Fibroblast of peridontal ligament (primary cell): ENCODE measurements at regions not wholly inside any gene's neighbourhood (a gene's known extent, or its start where the extent isn't known, plus 50 kb on each side); places are given as distances from the start of the nearest gene placed in this dataset.

Experiments used
- DNase-seq: peaks from one replicate; pipeline ENCODE4 v3.0.0-alpha.2; 2010; ENCODE audit errors: extremely low read depth

DNA sequence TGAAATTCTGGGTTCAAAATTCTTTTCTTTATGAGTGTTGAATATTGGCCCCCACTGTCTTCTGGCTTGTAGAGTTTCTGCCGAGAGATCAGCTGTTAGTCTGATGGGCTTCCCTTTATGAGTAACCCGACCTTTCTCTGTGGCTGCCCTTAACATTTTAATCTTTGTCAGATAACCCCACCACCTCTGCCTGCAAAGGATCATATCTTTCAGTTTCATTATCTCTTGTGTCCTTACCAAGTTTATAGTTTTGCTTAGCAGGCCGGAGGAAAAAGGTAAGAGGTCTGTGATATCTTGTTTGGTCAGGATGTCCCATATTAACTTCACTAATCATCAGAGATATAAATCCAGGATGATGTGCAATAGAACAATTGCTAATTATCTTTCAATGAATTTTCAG is 970.2 kb upstream of the TYRP1 start:
- DNase-seq: no peak

DNA sequence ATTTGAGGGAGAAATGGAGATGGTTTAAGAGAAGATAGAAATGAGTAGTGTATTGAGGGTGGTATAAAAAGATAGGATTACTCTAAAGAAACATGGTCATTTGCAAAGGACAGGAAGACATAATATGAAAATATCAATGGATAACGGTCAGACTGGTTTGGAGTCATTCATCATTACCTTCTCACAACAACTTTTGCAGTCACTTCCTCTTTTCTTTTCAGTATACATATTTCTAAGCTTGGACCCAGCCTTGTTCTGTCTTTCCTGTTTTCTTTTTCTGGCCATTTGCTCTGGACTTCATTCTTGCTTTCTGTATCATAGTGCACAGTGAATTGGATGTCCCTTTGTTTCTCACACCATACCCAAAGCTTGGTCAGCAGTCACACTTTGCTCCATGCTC is 966.5 kb upstream of the TYRP1 start:
- DNase-seq: no peak

DNA sequence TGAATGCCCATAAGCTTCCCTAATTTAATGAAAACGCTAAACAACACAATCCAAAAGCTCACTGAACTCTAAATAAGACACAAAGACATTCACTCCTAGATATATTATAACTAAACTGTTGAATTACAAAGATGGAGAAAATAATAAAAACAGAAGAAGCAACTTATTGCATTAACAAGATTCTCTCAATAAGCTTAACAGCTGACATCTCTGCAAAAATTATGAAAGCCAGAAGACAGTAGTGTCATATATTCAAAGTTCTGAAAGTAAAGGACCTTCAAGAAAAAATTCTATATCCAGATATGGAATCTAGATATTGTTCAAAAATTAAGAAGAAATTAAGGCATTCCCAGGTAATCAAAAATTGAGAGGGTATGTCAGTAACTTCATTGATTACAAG is 957.8 kb upstream of the TYRP1 start:
- DNase-seq: no peak

DNA sequence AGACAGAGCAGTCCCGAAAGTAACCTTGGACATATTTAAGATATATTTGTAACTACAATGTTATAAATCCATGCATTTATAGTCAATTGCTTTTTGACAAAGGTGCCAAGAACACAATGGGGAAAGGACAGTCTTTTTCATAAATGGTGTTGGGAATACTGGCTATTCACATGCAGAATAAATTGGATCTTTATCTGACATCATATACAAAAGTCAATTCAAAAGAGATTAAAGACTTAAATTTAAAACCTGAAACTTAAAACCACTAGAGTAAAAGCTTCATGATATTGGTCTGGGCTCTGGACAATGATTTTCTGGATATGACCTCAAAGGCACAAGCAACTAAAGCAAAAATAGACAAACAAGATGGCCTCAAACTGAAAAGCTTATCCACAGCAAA is 950.7 kb upstream of the TYRP1 start:
- no peak for DNase-seq

DNA sequence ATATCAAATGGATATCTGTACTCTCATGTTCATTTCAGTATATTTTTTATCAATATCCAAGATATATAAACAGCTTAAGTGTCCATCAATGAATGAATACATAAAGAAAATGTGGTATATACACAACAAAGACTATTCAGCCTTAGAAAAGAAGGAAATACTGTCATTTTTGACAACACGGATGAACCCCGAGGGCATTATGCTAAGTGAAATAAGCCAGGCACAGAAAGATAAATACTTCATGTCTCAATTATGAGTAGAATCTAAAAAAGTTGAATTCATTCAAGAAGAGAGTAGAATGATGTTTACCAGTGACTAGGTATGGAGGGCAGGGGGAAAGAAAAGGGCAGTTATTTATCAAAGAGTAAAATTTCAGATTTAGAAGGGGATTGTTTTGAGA is 949.8 kb upstream of the TYRP1 start:
- DNase-seq: no peak

DNA sequence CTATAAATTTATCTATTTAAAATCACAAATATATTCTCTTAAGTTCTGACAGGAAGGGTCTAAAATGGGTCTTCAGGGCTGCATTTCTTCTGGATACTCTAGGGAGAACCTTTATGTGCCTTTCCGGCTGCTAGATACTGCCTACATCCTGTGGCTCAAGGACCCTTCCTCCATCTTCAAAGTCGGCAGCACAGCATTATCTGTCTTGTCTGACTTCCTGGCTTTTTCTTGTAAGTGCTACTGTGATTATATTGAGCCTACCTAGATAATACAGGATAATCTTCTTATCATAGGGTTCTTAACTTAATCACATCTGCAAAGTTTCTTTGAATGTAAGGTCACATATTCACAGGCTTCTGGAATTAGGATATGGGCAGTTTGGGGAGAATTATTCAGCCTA is 943.8 kb upstream of the TYRP1 start:
- no peak for DNase-seq

DNA sequence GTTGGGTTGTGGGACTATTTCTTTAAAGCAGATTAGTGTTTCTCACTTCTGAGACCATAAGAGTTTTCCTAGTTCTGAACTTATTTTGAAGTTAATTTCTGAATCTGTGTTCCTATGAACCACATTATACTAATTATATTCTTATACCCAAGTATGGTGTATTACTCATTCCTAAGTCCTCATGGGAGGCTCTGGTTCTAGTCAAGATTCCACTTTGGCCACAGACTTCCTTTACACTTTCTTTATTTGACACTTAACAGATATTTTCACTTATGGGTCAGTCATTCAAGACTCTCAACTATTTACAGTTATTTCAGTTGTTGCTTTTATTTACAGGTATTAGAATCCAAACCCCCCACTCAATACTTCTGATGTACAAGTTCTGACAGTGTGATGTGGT is 937.2 kb upstream of the TYRP1 start:
- no peak for DNase-seq

DNA sequence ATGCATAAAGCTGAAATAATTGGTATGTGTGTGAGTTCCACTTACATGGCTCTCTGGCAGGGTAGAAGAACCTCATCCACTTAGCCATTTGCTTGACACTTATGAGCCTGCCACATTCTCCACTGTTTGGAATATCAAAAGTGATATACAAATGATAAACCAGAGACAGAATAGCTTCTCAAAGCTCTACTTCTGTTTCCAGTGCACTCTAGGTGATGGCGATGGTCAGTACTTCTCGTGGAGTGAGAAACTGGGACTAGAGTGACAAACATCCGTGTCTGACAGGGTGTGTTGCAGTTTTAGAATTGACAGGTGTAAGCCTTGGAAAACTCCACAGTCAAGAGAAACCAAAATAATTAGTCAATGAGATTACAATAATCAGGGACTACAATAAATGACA is 935.8 kb upstream of the TYRP1 start:
- DNase-seq: no peak

DNA sequence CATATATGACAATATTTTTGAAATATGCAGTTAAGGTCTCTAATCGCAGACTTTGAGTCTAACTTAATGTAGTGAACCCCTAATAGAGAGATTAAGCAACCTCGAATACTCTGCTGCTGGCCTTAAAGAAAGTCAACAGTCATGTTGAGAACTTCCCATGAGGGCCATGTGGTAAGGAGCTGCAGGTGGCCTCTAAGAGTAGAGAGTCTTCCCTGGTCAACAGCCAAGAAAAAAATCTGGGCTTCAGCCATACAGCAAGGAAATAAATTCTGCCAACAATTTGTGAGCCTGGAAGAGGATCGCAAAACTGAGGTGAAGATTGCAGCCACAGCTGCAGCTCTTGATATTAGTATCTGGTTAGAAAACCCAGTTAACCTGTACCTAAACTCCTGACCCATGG is 935.2 kb upstream of the TYRP1 start:
- no peak for DNase-seq

DNA sequence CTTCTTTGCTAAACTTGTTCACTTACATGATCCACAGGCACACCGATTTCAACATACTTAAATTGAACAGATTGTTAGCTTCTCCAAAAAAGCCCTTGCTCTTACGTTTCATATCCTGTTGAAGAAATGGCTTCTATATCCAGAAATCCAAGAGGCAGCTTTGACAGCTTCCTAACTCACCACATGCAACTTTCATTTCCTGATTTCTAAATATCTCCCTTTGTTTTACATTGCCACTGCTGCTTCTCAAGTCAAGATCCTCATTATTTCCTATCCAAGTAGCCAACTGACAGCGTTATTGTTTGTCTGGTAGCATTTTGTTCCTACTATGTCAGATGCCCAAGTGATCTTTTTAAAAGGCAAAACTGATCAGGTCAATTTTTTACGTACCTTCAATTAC is 913.2 kb upstream of the TYRP1 start:
- DNase-seq: no peak

DNA sequence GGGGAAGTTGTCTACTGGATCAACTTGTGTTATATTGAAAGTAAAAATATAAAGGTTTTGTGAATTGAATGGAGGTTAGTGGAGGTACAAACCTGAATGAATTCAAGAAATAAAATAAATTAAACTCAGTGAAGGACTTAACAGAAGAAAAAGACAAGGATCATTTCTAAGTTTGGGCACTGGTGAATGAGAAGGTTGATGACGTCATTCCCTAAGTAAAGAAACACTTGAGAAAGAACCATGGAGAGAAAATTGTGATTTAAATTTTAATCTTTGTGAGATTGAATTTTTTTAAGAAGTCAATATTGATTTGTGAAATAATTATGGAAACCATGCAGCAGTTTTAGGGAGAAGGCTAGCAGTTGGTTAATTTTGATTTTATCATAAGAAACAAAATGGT is 900.3 kb upstream of the TYRP1 start:
- DNase-seq: no peak

DNA sequence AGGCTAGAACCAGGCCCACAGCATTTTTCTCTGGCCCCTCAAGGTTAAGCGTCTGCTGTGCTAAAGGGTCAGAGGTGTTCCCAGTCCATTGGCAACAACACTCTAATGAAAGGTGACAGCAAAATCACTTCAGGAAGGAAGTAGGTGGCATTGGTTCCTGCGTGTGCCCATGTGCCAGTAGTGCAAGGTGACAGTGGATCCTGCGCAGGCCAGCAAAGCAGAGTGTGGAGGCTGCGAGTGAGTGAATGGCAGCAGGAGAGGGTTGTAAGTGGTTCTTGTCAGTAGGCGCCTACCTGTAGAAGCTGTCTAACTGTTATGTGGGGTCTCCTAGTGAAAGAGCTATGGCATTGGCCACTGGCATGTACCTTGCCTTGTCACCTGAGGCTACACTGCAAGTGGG is 898.2 kb upstream of the TYRP1 start:
- no peak for DNase-seq

DNA sequence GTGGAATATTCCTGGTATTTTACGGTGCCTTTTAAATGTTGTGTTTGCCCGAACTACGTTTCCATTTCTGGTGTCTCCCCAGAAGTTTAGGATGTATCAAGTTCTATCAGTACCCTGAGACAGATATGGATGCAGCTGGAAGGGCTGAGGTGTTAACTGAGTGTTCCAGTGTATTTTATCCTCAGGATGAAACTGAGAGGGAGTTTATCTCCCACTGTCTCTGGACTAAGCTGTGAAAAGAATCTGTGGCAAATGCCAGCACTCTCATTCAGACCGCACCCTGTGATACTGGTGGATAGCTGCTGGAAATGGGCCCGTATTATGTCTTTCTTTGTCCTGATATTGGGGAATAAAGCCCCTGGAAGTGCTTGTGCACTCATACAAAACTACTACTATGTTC is 887.2 kb upstream of the TYRP1 start:
- DNase-seq: no peak

DNA sequence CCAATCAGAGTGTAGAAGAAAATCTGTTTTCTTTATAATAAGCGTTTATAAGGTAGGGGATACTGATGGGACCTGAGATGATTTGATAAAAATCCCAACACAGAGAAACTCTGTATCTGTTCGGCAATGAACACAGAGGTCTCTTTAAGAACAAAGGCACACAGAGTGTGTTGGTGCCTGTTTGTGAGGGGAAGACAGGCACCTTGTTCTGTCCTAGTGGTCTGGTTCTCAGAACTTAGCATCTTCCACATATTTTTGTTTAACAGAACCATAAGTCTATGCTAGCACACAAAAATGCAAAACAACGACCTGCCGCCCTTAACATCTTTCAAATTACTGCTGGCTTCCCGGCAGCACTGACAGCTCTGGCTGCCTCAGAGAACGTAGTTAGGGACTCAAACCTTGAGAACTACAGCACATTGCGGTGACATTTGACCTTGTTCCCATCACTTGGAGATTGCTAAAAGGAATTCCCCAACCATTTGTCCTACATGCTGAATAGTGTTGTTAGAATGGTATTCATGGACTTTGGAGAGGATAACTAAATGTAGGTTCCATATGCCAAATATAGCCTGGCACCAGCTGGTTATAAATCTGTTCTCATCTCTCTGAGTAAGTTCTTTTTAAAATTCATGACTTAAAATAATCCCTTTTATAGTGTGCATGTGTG is 871.7 kb upstream of the TYRP1 start:
- DNase-seq: no peak

DNA sequence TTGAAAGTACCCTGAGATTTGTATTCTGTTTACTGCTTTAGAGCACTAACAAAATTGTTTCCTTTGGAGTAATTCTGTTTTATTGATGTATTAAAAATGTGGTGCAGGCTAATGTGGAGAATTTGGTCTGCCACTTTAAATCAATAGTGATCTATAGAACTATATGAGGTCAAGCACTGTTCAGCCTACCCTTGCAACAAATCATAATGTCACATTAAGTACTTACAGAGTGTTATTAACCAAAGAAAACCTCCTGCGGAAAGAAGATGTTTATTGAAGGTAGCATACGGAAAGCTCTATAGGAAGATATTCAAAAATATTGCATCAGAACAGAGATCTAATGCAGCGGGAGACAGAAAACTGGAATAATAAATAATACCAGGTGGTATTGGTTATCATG is 865.0 kb upstream of the TYRP1 start:
- no peak for DNase-seq

DNA sequence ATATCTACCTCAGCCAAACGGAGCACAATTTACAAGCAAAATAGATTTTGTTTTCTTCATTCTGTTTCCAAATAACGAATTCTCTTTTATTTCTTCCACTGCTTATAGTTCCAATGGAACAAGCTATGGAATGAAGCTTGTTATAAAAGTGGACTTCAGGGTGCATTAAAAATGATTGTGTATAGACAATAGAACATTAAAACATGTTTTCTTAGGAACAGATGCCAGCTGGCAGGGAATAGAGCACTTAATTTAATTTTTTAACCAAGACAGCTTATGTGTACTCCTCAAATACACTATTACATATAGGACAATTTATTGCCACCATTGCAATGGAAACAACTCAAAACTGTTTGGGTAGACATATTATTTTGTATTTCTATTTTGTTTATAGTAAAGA is 860.1 kb upstream of the TYRP1 start:
- no peak for DNase-seq

DNA sequence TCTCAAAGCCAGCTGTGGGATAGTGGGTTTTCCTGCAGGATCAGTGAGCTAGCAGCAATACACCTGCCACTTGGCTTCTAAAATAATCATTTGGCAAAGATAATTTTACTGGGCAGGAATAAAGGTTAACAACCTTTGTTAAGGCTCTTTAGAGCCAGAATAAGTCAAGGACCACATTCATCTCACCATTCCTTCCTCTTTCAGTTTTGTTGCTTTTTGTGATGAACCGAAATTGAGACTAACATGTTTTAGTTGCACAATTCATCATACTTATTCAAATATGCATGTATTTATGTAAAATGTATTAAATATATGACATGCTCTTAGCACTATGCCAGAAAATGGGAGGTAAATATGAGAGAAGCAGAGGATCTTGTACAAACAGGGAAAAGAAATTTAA is 824.4 kb upstream of the TYRP1 start:
- no peak for DNase-seq

DNA sequence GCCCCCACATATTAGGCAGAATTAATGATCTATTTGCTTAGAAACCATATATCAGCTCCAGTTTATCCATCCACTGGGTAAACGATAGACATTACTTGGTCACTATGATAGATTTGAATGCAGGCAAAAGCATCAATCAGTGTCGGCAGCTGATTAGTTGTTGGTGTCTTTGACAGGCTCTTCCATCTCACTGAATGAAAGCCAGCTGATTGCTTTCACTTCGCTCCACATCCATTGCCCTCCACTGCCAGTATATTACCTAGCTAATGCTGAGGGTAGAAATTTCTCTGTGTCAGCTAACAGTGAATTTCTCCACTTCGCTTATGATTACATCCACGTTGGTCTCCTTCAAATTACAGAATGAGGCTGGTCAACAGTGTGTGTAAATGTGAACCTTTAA is 821.3 kb upstream of the TYRP1 start:
- DNase-seq: no peak

DNA sequence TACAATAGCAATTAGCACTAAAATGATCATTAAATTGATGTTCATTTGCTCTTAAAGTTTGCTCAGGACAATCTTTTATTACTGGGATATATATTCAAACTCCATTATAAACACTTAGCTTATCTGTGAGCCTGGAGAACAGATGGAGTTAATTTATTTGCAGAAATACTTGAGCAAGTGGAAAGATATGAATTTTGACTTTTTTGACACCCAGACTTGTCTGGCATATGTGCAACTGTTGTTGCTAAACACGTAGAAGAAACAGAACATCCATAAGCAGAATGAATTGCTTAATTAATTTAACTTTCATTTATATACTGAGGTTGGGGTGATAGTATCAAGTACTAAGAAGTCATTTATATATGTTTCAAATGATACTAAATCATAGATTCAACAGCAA is 820.7 kb upstream of the TYRP1 start:
- no peak for DNase-seq

DNA sequence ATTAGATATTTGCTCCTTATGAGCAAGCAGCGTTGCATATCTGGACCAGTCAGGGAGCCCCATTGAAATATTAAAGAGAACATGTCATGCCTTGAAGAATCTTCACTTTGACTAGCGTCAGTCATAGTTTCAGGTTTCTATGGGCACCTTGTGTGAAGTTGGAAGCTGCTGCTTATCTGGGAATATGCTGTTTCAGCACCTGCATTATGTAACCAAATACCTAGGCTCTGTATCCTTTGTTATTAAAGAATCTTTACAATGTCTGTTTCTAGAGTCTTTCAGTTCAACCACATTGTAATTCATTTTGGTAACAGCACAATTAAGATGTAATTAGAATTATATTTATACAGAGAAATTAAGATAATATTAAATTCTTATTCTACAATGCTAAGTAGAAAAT is 818.8 kb upstream of the TYRP1 start:
- DNase-seq: no peak

DNA sequence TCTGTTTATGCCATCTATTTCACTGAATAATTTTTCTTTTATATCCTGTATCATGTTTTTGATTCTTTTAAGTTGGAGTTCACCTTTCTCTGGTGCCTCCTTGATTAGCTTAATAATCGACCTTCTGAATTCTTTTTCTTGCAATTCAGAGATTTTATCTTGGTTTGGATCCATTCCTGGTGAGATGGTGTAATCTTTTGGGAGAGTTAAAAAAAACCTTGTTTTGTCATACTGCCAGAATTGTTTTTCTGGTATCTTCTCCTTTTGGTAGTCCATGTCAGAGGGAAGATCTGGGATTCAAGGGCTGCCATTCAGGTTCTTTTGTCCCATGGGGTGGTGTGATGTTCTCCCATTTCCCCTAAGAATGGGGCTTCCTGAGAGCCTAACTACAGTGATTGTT is 800.8 kb upstream of the TYRP1 start:
- no peak for DNase-seq

DNA sequence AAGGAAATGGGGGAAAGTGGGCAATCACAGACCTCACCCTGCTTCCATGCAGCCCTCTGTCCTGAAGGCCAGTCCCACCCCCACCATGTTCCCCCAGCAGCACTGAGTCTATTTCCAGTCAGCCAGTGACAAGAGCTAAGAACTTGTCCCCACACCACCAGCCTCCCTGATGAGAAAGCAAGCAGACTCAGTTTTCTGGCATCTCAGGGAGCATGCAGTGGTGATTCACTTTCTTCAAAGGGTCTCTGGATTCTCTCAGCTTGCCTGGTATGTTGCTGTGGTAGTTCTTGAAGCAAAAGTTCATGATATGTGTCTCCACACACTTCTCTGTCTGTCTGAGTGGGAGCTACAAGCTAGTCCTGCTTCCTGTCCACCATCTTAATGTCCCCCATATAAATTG is 799.9 kb upstream of the TYRP1 start:
- no peak for DNase-seq

DNA sequence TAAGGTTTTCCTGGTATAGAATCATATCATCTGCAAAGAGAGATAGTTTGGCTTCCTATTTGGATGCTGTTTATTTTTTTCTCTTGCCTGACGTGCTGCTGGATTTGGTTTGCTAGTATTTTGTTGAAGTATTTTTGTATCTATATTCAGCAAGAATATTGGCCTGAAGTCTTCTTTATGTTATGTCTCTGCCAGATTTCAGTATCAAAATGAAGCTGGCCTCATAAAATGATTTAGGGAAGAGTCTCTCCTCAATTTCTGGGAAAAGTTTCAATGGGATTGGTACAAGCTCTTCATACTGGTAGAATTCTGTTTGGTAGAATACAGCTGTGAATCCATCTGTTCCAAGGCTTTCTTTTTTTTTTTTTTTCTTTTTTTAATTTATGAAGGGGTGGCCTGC is 799.0 kb upstream of the TYRP1 start:
- no peak for DNase-seq

DNA sequence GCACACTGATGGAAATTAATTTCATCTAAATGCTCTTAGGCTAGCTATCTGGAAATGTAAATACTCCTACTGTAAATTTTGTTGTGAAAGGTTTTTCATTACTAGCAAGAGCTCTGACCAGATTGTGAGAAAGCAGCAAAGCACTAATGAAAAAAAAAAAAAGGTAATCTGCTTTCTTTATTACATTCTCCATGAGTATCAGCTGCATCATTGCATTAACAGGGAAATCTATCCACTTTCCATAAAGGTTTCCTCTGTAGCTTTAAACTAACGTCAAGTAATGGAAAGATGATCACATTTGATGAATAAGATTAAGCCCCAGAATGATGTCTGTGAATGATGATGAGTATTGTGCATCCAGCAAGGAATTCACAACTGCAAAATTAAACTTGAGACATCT is 790.6 kb upstream of the TYRP1 start:
- DNase-seq: no peak

DNA sequence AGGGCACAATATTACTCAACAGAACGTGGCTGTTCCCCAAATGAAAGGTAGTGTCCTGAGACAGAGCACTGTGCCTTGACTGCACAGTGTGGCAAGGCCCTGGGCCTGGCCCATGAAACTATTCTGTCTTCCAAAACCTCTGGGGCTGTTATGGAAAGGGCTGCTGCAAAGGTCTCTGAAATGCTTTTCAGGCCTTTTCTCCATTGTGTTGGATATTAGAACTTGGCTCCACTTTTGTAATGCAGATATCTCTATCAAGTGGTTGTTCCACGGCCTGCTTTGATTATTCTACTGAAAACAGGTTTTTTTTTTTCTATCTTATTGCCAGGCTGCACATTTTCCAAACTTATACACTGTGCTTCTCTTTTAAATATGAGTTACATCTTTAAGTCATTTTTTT is 777.5 kb upstream of the TYRP1 start:
- no peak for DNase-seq
